Heart right ventricle (tissue), 16 donors: ENCODE measurements at regions not wholly inside any gene's neighbourhood (a gene's known extent, or its start where the extent isn't known, plus 50 kb on each side); places are given as distances from the start of the nearest gene placed in this dataset.

Experiments
- ATAC-seq, 8 donors: fragments of 200-7000 bp; cut with Tn5 transposase; one replicate each; pipeline ENCODE4 v1.9.1; 2020; ENCODE audit warnings: mild to moderate bottlenecking in 8 of 8, moderate library complexity in 8 of 8, moderate number of reproducible peaks in 1 of 8
- DNase-seq, 2 donors: peaks; one replicate each; pipeline ENCODE4 v3.0.0-alpha.2; 2020
- H3K27ac ChIP-seq, 10 donors: fragments of 200-600 bp; sonication (generic) in 2 of 10; one replicate each; pipeline versions ENCODE4 v1.5.0 to v1.8.0; 2020 to 2022; ENCODE audit warnings: mild to moderate bottlenecking in 3 of 10
- H3K27me3 ChIP-seq, 7 donors: fragments of 200-600 bp; one replicate each; pipeline ENCODE4 v1.8.0; 2021 to 2022; ENCODE audit warnings: mild to moderate bottlenecking in 2 of 7
- H3K36me3 ChIP-seq, 9 donors: fragments of 200-600 bp; sonication (generic) in 1 of 9; one replicate each; pipeline versions ENCODE4 v1.5.0 to v1.8.0; 2020 to 2022; ENCODE audit warnings: mild to moderate bottlenecking in 2 of 9
- H3K4me1 ChIP-seq, 9 donors: fragments of 200-600 bp; sonication (generic) in 1 of 9; one replicate each; pipeline versions ENCODE4 v1.5.0 to v1.8.0; 2020 to 2022; ENCODE audit warnings: mild to moderate bottlenecking in 4 of 9
- H3K4me3 ChIP-seq, 10 donors: fragments of 200-600 bp; sonication (generic) in 2 of 10; one replicate each; pipeline versions ENCODE4 v1.5.0 to v1.8.0; 2020 to 2022; ENCODE audit warnings: mild to moderate bottlenecking in 7 of 10, moderate library complexity in 2 of 10
- H3K9me3 ChIP-seq, 11 donors: fragments of 200-600 bp in 10 of 11; sonication (generic) in 2 of 11; one replicate each; pipeline versions ENCODE4 v1.5.0 to v1.8.0; 2013 to 2022; ENCODE audit warnings: mild to moderate bottlenecking in 2 of 11, control low read depth in 1 of 11, moderate library complexity in 1 of 11
- WGBS, 2 donors: extraction: QIAGEN DNeasy Blood & Tissue Kit; methylation state at CpG; one replicate each; pipeline ENCODE4 v1.1.7; 2013; ENCODE audit warnings: inconsistent platforms in 1 of 2; 5-methylcytosine and 5-hydroxymethylcytosine counted together
- intact Hi-C, 10 donors: fragments of 100-400 bp; cut with DNase I; formaldehyde crosslinking; loops; one replicate each; pipeline versions ENCODE4 v1.11.1 to v1.14.2; 2022
- TF ChIP-seq, protein P1 (sequence below), 9 donors: fragments of 200-600 bp; sonication (generic) in 2 of 9; IDR thresholded peaks; one replicate each; pipeline versions ENCODE4 v1.5.0 to v1.8.0; 2021 to 2022; ENCODE audit warnings: antibody characterized with exemption in 9 of 9, mild to moderate bottlenecking in 5 of 9, moderate library complexity in 1 of 9
- donor health status: Arrhythmogenic right ventricular cardiomyopathy.
- donor health status: ischemic (EF 13 %, LVEDD 7.1; RV severe dilation, severe dysfunction).
- donor health status: healthy with polysubstance abuse.
- donor health status: DM: no; HTN: yes; CAD: no.
- donor health status: DM: no; HTN: no; CAD: no.
- donor health status: ischemic (EF 25% LVEDD 6.9; RV normal size, moderate dysfunction).
- donor health status: ischemic (EF 25% LVEDD 5.7; RV mildly dilated, moderate dysfunction).
- donor health status: healthy.
- donor health status: DM: yes; HTN: yes; CAD: no.
- donor health status: Ischemic cardiomyopathy.
- donor health status: ischemic (EF 35%, LVEDD 5.7; RV mildly dilated, moderate dysfunction).
- donor health status: nonischemic (EF 11% LVEDD 7.7; RV severe dilation, severe dysfunction).
- donor health status: DM: yes; HTN: yes; CAD: no.
- donor health status: PGD.
- donor health status: ischemic (EF 29% LVEDD 5.4; RV normal size, mild dysfunction).
- donor health status: nonischemic (EF 23%, LVEDD 6.1; RV moderate dilation, normal function).

DNA sequence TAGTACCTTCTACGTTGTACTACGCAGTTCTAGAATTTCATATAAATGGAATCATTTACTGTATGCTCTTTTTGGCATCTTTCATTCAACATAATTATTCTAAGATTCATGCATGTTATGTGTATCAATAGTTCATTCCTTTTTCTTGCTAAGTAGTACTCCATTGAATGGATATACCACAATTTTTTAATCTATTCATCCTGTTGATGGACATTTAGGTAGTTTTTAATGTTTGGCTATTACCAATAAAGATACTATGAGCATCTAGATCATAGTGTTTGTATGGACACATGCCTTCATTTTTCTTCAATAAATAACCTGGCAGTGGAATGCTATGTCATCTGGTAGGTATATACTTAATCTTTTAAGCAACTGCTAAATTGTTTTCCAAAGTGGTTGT, 83.0 kb upstream of the ELN start:
- Histone ChIP-seq H3K27me3 (no peaks in the 10 kb centered on the region), H3K27ac (no peak overlapping the region), H3K9me3 (peaks cover 0 to 58% (median 27%) of the 10 kb centered on the region in 11 donors)

DNA sequence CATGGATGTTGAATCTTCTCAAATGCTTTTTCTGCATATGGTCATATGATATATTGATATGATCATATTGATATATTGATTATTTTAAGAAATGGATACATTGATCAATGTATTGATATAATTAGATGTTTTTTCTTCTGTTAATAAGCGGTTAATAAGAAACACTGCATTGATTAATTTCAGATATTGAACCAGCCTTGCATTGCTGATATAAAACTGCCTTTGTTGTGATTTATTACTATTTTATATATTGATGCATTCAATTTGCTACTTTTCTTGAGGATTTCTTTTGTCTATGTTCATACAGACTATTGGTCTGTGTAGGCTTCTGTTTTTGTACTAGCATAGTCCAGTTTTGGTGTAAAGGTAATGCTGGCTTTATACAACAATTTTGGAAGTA, 79.7 kb upstream of the ELN start:
- no peak for ATAC-seq
- intact Hi-C loops: no loop called here
- DNase-seq: no peak

More for the DNA sequence above, 83.0 kb upstream of the ELN start:
- no peaks in the 10 kb centered on the region for H3K4me1 ChIP-seq
- no peak for ATAC-seq
- intact Hi-C loops: no loop called here
- no peak for DNase-seq
- TF ChIP-seq, protein P1, sequence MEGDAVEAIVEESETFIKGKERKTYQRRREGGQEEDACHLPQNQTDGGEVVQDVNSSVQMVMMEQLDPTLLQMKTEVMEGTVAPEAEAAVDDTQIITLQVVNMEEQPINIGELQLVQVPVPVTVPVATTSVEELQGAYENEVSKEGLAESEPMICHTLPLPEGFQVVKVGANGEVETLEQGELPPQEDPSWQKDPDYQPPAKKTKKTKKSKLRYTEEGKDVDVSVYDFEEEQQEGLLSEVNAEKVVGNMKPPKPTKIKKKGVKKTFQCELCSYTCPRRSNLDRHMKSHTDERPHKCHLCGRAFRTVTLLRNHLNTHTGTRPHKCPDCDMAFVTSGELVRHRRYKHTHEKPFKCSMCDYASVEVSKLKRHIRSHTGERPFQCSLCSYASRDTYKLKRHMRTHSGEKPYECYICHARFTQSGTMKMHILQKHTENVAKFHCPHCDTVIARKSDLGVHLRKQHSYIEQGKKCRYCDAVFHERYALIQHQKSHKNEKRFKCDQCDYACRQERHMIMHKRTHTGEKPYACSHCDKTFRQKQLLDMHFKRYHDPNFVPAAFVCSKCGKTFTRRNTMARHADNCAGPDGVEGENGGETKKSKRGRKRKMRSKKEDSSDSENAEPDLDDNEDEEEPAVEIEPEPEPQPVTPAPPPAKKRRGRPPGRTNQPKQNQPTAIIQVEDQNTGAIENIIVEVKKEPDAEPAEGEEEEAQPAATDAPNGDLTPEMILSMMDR (IDR thresholded peaks at IDR 0.05): no peak
- H3K4me3 ChIP-seq: no peak overlapping the region
- 96 to 100% methylated on average over 2 of the region's 2 CpGs for WGBS, 2 donors
- no peaks in the 10 kb centered on the region for H3K36me3 ChIP-seq

DNA sequence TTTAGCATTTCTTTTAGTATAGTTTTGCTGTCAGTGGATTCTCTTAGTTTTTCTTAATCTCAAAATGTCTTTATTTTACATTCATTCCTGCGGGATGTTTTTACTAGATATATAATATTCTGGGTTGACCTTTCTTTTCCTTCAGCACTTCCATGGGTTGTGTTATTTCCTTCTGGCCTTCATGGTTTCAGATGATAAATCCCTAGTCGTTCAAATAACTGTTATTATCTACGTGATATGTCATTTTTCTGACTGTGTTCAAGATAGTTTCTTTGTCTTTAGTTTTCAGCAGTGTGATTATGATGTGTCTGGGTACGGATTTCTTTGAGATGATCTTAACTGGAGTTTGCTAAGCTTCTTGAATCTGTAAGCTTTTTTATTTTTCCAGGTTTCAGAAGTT, 75.7 kb upstream of the ELN start:
- H3K9me3 ChIP-seq: peaks cover 0 to 23% (median 9%) of the 10 kb centered on the region in 11 donors
- ATAC-seq (no peak), DNase-seq (no peak)
- intact Hi-C loops: no loop called here
- TF ChIP-seq, protein P1 (IDR thresholded peaks at IDR 0.05): no peak
- no peaks in the 10 kb centered on the region for H3K4me1 ChIP-seq
- H3K27ac ChIP-seq: no peak overlapping the region
- H3K4me3 ChIP-seq: no peak overlapping the region
- no peaks in the 10 kb centered on the region for H3K36me3 ChIP-seq
- WGBS, 2 donors: 54 to 70% methylated on average over 4 of the region's 4 CpGs
- peaks cover 0 to 6% (median 0%) of the 10 kb centered on the region in 7 donors for H3K27me3 ChIP-seq

More for the DNA sequence above, 79.7 kb upstream of the ELN start:
- TF ChIP-seq, protein P1 (IDR thresholded peaks at IDR 0.05): no peak
- peaks cover 0 to 39% (median 15%) of the 10 kb centered on the region in 11 donors for H3K9me3 ChIP-seq
- no peaks in the 10 kb centered on the region for H3K4me1 ChIP-seq
- peaks cover 0 to 5% (median 0%) of the 10 kb centered on the region in 7 donors for H3K27me3 ChIP-seq
- H3K36me3 ChIP-seq: no peaks in the 10 kb centered on the region
- H3K27ac ChIP-seq: no peak overlapping the region
- H3K4me3 ChIP-seq: no peak overlapping the region
- 98 to 99% methylated on average over 1 of the region's 1 CpG for WGBS, 2 donors

DNA sequence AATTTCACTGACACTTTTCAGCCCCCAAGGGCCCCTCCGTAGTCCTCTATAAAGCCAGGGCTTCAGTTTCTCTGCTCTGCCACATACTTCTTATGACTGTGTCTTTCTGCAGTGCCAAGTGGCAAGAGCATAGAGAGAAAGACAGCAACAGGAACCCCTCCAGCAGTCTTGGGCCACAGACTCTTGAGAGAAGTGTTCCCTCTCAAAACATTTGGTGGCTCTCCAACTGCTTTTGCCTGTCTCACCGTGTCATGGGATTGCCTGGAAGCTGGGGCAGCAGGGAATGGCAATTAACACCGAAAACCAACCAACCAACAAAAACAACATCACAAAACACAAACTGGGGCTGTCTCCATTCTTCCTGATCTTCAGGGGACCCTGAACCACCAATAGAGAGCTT, 73.8 kb upstream of the ELN start:
- intact Hi-C loops: no loop called here
- Histone ChIP-seq H3K27me3 (peaks cover 0 to 6% (median 0%) of the 10 kb centered on the region in 7 donors), H3K4me3 (no peak overlapping the region), H3K36me3 (no peaks in the 10 kb centered on the region), H3K9me3 (peaks cover 0 to 5% (median 0%) of the 10 kb centered on the region in 11 donors), H3K27ac (no peak overlapping the region), H3K4me1 (no peaks in the 10 kb centered on the region)
- no peak for DNase-seq
- WGBS, 2 donors: 62 to 63% methylated on average over 3 of the region's 3 CpGs
- no peak for ATAC-seq
- TF ChIP-seq, protein P1 (IDR thresholded peaks at IDR 0.05): no peak
